CD4-positive, alpha-beta T cell treated with Interferon gamma for 1 hour (primary cell): ENCODE measurements at regions not wholly inside any gene's neighbourhood (a gene's known extent, or its start where the extent isn't known, plus 50 kb on each side); places are given as distances from the start of the nearest gene placed in this dataset.

Source experiments
- DNase-seq: peaks from one replicate; pipeline ENCODE4 v3.0.0-alpha.2; 2020

DNA sequence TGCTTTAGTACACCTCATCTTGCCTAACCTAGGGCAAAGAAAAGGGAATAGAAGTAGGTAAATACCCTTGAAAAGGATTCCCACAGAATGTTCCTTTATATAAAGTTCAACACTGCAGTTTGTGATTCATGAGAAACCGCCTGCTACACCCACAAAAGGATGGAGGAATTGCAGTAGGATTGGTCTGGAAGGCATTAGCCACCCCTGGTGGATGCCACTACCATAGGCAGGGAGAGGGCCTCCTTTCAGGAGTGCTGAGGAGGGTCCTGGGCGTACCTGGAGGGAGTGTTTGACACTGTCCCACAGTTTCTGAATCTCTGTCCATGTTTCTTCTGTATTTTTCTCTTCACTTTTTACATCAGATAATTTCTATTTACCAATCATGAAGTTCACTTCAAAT lies 221.8 kb upstream of the TMEM72 start:
- no peak for DNase-seq

DNA sequence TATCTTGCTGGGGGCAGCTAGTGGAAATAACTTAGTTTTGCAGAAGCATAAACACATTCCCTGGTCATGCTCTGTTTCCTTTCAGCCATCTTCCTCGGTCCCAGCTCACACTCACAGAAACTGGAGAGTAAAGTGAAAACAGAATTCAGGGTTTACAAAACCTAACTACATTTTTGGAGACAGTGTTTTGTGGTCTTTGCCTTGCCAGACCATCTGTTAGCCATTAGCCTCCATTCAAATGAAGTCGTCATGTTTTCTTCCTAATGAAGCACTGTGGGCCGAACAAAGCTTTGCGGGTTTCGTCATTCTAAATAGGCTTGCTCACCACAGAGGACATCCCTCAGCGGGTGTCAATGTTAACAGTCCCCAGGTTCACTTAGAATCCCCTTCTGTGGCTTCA lies 214.6 kb upstream of the TMEM72 start:
- DNase-seq: no peak

DNA sequence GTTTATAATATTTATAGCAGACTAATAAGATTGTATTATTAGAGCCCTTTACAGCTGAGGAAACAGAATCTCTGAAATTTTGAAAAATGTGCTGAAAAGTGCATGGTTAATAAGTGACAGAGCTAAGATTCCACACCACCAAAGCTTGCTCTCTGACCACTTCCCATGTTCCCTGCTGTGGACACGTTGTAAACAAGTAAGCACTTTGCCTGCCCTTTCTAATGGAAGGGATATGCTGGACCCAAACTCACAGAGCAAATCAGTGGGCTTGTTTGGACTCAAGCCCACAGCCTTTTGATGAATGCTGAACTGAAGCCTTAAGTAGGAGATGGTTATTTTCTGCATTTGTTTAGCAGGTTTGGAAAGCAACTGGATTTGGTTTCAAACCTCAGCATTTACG lies 214.0 kb upstream of the TMEM72 start:
- no peak for DNase-seq

DNA sequence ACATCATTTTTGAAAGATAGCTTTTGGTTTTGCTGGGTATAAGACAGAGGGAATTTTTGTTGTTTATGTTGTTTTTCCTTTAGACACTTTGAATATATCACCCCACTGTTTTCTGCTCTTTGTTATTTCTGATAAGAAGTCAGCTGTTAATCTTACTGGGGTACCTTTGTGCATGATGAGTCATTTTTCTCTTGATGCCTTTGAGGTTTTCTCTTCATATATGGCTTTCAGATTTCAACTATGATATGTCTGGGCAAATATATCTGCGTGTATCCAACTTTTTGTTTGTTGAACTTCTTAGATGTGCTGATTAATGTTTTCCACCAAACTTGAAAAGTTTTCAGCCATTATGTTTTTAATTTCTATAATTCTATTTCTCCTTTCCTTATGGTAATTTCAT lies 208.6 kb upstream of the TMEM72 start:
- no peak for DNase-seq

DNA sequence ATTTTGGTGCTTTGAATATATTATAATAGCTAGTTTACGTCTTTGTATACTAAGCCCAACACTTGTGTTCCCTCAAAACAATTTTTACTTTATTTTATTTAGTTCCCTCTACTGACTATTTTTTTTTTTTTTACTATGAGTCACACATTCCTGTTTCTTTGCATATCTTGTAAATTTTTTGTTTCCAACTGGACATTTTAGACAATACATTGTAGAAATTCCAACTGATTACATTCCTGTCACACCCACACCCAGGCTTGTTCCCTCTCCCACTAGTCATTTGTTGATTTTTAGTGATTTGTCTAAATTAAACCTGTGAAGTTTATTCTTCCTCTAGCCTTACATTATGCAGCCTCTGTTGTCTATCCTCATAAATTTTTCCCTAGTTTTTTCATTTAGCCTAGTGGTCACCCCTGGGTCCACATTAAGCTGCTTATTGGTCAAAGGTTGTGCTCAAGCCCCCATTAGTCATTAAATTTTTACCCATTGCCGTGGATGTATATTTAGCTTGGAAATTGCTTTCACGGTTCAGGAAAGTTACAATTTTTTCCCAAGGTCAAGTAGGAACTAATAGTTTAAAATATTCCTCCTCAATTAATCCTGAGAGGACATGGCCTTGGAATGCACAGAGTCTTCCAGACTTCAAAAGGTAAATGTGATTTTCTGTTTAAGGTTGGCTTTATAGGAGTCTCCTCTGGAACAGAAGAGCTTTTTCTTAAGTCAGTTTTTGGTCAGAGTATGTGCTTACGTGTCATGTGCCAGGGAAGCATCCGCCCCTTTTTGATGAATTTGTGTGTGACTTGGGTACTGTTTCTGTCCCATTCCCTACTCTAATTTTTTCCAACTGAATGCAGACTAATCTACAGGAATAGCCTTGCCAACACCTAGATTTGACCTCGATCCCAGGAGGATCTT lies 207.6 kb upstream of the TMEM72 start:
- no peak for DNase-seq

DNA sequence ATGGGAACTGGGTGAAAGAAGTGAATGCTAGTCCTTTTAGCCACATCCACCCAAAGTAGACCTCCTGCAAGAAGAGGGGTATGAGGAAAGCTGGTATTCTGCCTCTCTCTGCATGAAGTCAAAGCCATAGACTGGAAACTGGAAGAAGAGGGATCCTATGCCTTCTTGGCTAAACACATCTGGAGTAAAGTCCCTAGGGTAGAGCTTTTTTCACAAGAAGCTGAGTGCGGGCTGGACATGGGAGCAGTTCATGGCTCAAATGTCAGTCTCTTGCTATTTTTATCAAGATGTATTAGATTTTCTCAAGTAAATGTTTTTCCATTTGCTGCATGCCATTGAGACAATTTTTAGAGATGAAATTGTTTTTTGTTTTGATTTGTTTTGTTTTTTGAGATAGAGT lies 206.5 kb upstream of the TMEM72 start:
- no peak for DNase-seq

DNA sequence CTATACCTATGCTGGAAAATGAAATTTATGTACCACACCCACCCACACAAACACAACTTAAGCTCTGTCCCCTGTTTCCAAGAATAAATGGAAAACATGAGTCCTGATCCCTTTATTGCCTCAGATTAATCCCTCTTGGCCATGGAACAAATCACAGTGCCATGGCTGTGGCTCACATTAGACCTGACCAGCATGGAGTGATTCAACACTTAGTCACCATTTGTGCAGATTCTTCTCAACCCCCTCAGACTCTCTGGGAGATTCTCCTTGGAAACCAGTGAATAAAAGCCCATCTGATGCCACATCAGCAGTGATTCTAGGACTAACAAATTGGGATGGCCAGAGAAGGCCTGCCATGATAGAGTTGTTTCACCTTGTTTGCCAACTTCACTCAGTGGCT lies 204.4 kb upstream of the TMEM72 start:
- no peak for DNase-seq

DNA sequence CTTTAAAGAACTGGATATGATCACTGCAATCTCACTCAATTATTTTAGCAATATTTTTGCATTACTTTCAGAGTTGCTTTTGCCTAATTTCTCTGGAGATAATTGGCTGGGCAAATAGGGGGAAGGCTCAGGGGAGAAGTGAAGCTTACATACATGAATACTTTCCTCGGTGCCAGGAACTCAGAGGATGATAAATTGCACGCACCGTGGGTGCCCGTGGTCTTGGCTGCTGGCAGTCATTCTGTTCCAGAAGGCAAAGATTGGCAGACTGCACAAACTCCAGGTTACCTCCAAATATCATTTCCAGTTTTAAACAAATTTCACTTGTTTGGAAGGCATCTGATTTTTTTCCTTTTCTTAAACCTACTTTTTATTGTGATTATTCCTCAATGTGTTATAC lies 197.8 kb upstream of the TMEM72 start:
- no peak for DNase-seq

DNA sequence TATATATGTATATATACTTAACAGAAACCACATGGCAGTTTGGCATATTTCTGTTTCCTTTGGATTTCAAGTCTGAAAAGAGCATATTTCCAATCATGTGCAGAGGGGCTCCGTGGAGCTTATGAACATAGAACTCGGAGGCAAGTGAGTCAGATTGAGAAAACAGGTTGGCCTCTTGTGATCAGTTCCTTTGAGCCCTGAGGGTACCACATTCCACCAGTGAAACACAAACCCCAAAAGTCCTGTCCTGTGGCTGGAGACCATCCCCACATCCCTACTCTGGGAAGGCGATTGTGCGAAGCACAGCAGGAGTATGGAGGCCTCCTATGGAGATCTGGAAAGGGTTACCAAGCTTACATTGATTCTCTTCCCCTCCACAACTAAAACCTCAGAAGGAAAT lies 196.7 kb upstream of the TMEM72 start:
- no peak for DNase-seq

DNA sequence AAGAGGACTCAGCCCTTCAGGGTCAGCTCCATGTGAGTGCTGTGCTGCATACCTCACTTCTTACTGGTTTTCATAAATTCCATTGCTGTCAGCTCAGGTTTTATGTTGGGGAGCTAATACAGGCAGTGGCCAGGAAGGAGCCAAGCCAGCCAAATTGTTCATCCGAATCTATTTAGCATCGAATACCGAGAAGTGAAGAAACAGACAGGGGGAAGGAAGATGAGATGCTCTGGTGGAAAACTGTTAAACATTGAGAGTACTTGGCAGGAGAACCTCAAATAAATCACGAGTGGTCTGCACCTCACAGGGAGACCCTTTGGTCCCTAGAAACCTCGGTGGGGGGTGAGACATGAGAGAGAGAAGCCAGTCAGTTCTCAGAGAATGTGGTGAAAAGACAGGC lies 196.0 kb upstream of the TMEM72 start:
- no peak for DNase-seq

DNA sequence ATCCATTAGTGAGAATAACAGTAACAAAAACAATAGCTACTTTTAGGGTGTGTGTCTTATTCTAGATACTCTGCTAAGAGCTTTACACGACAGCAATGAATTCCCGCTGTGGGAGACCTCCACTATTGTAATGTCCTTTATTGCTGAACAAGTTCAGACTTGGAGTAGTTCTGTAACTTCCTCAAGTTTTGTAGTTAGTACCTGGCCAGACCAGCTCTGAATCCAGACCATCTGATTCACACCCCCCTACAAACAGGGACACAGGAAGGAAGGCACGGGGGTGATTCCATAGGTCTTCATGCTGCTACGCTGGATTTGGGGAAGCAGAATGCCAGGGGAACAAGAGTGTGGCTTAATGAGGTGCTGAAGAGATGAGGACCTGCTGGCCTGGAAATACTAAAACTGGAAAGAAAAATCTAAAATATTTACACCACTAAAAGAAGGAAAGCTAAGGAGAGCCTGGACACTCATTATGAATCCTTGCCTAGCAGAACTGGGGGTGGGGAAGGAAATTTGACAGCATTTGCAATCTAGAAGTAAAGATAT lies 194.6 kb upstream of the TMEM72 start:
- DNase-seq: no peak

DNA sequence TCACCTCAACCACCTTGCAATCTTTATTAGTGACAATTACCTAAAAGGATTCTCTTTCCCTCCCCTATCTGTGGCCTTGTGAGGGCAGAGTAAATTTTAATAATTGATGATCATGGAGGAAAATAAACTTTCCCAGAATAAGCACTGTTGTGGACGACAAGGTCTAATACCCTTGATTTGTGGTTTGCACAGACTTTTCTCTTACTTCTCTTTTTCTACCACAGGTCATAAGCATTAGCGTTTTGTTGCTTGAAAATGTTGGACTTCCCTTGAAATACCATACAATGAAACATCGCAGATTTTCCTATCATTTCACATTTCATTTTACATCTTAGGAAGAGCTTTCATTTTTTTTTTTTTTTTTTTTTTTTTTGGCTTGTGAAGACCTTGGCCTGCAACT lies 188.1 kb upstream of the TMEM72 start:
- DNase-seq: no peak

DNA sequence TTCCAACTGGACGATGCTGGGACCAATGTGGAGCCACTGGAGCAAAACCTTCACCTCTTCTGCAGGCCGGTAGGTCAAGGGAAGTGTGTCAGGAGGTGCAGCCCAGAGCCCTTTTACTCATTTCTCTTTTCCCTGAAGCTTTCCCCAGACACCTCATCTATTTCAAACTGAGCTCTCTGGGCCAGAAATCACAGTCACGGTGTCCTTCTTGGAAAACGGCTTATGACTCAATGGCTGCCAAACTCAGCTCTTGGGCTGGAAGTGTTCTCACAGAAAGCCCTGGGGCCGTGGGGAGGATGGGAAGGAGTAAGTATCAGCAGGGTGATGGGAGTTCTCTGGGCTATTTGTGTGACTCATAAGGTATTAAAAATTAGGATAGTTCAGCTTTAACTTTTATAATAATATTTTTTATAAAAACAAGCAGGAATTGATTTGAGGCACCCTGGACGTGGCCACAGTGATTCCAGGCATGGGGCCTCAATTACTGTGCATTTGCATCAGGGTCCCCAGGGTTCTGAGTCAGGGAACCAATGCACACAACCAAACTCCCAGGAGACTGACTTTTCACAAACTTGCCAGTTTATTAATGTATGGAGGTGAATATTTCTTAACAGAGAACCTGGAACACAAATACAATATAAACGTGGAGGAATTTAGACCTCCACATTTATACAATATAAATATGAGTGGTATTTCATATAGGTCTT lies 187.4 kb upstream of the TMEM72 start:
- DNase-seq: no peak

DNA sequence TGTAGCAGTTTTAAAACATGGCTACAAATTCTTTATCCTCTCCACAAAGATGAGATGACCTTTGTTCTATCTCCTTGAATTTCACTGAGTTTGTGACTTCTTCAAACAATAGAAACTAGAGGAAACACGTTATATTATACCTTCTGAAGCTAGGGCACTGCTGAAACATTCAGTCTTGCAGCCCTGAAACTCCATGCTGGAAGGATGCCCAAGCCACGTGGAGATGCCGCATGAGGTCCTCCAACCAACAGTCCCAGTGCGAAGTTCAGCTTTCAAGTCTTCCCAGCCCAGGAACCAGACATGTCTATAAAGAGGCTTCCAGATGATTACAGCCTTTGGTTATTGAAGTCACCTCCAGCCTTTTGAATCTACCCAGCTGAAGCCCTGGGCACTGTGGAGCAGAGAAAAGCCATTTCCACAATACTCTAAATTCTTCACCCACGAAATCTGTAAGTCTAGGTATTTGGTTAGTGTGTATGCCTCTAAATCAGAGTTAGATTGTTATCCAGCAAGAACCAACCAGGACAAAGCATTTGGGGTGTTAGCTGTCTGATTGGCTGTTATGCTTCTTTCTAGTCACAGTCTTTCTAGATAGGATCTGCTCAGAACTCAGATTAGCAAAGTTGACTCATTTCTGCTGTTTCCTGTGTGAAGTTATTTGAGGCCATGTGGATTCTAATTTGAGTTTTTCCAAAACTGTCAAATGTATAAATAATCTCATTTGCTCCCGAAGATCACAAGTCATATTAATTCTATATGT lies 186.5 kb upstream of the TMEM72 start:
- no peak for DNase-seq

DNA sequence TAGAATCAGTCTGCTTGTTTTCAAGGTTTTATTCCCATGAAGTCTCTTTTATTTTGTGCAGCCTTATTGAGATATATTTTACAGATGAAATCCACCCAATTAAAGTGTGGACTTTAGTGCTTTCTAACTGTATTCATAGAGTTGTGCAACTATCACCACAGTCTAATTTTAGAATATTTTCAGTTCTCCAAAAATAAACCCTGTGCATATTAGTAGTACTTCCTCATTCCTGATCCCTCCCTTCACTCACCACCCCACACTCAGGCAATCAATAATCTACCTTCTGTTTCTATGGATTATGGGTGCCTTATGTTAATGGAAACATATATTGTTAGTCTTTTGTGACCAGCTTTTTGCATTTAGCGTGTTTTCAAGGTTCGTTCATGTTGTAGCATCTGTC lies 185.7 kb upstream of the TMEM72 start:
- no peak for DNase-seq

DNA sequence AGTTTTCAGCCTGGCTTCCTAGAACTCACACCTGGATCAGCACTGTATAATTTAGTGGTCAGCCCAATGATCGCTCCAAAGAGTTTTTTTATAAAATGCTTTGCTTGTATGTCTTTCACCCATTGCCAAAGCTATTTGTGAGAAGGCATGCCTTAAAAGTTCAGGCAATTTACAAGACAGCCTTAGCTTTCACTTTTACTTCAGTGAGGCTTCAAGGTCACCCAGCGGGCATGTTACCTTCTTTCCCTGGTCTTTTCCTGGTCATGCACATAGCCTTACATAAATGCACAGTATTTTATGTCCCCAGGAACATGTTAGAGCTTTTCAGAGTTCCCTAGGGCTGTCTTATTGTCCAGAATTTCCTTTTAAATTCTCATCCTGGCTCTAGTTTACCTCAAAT lies 179.9 kb upstream of the TMEM72 start:
- no peak for DNase-seq

DNA sequence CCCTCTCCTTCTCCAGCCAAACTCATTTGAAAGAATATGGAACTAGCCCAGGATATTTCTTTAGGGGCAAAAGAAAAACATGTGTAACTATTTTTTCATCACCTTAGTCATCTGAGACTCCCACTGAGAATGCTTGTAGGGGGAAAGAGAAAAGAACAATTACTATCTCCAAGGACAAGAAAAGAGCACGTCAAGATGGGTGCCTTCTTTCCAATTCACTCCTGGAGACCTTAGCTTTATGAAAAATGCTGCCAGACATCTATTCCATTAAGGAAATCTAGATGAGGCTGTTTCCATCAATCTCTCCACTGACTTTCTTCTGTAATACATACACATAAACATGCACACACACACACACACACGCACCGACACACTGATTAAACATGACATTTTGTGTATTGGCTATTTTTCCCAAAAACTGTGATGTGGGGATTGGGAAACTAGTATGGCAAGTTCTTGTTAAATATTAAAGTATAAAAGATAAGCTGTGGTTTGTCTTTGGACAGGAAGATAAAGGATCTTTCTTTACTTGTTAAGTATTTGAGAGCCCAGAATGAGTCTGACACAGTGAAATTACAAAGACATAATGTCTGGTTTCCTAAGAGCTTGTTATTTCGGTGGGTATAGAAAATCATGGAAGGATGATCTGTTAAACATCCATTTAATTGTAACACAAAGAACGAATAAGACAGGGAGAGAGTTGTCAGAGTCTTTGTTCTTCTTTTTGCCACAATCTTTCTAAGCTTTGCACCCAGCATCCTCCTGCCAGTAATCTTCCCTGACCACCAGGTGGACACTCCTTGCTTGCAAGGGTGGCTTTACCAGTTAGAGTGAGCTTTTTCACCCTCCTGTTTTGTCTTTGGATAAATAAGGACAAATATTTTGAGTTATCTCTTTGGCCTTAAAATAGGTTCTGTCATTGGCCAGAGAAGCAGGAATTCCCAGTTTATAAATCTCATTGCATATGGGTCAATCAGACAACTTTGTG lies 177.3 kb upstream of the TMEM72 start:
- no peak for DNase-seq

DNA sequence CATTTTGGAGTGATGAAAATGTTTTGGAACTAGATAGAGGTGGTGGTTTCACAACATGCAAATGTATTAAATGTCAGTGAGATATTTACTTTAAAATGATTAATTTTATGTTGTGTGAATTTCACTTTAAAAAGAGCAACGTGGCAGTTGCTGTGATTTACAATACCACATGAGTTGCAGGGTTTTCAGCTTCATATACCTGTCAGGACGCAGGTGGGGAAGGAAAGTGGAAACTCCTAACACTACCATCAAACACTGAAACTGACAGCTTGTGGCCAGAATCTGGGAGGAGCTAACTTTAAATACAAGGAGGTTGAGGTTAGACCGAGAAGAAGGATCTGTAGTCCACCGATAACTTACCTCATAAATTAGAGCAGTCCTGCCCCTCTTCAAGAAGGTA lies 168.9 kb upstream of the TMEM72 start:
- no peak for DNase-seq

DNA sequence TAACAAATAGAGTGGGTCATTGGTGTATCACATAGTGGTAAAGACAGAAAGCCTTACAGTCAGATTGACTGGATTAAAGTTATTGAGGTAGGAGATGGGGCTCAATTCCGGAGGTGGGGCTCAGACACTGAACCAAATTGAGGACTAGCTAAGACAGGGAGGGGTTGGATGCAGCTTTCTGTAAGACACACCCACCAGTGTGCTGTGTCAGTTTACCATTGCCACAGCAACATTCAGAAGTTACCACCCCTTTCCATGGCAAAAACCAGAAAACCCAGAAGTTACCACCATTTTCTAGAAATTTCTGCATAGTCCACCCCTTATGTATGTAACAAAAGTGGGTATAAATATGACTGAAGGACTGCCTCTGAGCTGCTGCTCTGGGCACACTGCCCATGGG lies 167.6 kb upstream of the TMEM72 start:
- no peak for DNase-seq

DNA sequence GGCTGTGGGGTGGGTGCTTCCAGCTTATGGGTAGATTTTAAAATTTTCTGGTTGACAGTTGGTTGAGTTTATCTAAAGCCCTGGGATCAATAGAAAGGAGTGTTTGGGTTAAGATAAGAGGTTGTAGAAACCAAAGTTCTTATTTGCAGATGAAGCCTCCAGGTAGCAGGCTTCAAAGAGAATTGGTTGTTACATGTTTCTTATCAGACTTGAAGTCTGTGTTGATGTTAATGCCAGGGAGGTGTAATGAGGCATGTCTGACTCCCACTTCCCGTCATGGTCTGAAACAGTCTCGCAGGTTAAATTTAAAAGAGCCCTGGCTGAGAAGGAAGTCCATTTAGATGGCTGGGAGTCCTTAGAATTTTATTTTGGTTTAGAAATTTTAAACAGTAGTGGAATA lies 165.2 kb upstream of the TMEM72 start:
- DNase-seq: no peak

DNA sequence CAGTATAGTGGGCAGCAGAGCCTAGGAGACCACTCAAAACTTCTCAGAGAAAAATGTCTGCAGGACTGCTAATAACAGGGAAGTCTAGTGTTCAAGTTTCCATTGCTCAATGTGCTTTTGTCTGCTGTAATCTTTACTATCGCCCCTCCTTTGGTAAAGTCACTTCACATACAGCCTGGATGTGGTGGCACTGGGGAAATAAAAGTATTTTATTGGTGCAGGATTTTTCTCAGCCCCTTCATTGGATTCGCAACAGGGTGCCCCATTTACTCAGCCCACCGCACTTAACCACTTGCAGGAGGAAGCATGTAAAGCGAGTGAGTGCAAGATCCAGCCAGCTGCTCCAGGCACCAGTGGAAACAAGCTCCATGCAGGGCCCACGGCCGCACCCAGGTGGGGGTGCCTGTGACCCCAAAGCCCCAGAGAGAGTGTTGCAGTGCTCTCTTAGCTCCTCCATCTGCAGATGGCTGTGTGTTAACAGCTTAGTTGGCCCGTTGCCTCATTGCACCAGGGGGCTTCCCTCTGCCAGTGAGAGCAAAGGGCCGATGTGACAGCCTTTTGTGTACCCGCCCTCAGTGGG lies 163.5 kb upstream of the TMEM72 start:
- DNase-seq: no peak

DNA sequence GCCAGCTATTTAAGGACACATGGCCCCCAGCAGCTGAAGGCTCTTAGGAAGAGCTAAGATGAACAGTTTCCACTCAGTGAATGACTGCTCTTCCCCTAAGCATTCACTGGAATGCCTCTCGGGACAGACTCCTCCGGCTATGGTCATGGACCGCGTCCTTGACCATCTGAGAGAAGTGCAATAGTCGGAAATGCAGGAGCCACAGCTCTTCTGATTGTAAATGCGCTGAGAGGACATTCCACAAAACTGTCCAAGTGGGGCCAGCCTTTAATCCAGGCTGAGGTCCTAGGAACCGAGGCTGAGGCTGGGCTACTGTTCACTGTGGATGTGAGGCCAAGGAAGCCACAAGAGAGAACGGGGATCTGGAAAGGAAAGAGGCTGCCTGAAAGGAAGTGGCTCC lies 162.0 kb upstream of the TMEM72 start:
- no peak for DNase-seq
